K562 (cell line): ENCODE measurements at regions not wholly inside any gene's neighbourhood (a gene's known extent, or its start where the extent isn't known, plus 50 kb on each side); places are given as distances from the start of the nearest gene placed in this dataset.

ENCODE experiments used
- ARID3A ChIP-seq: IDR thresholded peaks from 2 replicates; pipeline ENCODE4 v1.6.1; 2012; ENCODE audit warnings: low read depth, low read length, improper control_type of control experiment, borderline replicate concordance
- CTCF ChIP-seq, 3 experiments: IDR thresholded peaks in 2 of 3; conservative IDR thresholded peaks in 1 of 3; 2 replicates each; pipeline ENCODE4 v1.5.1; 2011 to 2012; ENCODE audit warnings: low read length in 3 of 3, mild to moderate bottlenecking in 3 of 3, control low read depth in 2 of 3, improper control_type of control experiment in 1 of 3, inconsistent platforms in 1 of 3, low read depth in 1 of 3, mixed read lengths in 1 of 3, moderate library complexity in 1 of 3; ENCODE audit not compliant: insufficient read depth in 2 of 3
- MBD1 ChIP-seq: fragments of 250-450 bp; sonication (Bioruptor Pico); IDR thresholded peaks from 2 replicates; pipeline ENCODE4 v1.8.0; 2022; ENCODE audit warnings: inconsistent platforms
- RAD21 ChIP-seq, 2 experiments: fragments of 250-450 bp in 1 of 2; fragments of 450-650 bp in 1 of 2; sonication (Bioruptor Pico) in 1 of 2; formaldehyde crosslinking in 1 of 2; IDR thresholded peaks in 1 of 2; conservative IDR thresholded peaks in 1 of 2; 2 replicates each; pipeline versions ENCODE4 v1.4.0 to v1.8.0; 2020 to 2022; ENCODE audit warnings: mild to moderate bottlenecking in 2 of 2, moderate library complexity in 1 of 2
- TRIM24 ChIP-seq, 2 experiments: fragments of 450-650 bp; IDR thresholded peaks; 2 replicates each; pipeline ENCODE4 v1.6.1; 2016

- TF ChIP-seq RAD21 (CRISPR knock-in tag; conservative IDR thresholded peaks at IDR 0.05 in 1 of 2, IDR thresholded peaks at IDR 0.05 in 1 of 2) (peak; percentile 12 to 60; a peak in 3 of 4 replicates), CTCF (IDR thresholded peaks at IDR 0.05 in 2 of 3, conservative IDR thresholded peaks at IDR 0.05 in 1 of 3; ENCODE audit: insufficient read depth in 2 of 3, low read depth in 1 of 3, low read length in 3 of 3) (peak; percentile 52 to 55 (median 53); a peak in 5 of 6 replicates), ARID3A (0 out of 2 replicates have a peak, but pooled peaks have one; percentile 34), TRIM24 (IDR thresholded peaks at IDR 0.05) (peak in 1 of 2 experiments; percentile 48; a peak in 3 of 4 replicates), MBD1 (no peak)
Measured at GRCh38 chr2:217142649-217143266, 282.9 kb upstream of the TNP1 start (continued).
